Endothelial cell of umbilical vein (primary cell): ENCODE measurements at regions not wholly inside any gene's neighbourhood (a gene's known extent, or its start where the extent isn't known, plus 50 kb on each side); places are given as distances from the start of the nearest gene placed in this dataset.

Experiments used
- BruUV-seq: library from RNA; stranded (reverse); fragments of 400-500 nt; replicated peaks from 2 replicates; lab custom pipeline; 2021; lab: Mats Ljungman, UMichigan
- CTCF ChIA-PET: fragments of 300-600, 350-600 bp; sonication (Branson Sonifier 250); formaldehyde crosslinking; loops from one replicate; lab custom pipeline; 2021; ENCODE audit warnings: antibody characterized with exemption, inconsistent platforms; lab: Charles Lee
- POLR2A ChIA-PET: fragments of 300-600, 350-600 bp; sonication (Branson Sonifier 250); formaldehyde crosslinking; loops from one replicate; lab custom pipeline; 2021; ENCODE audit warnings: antibody characterized with exemption, inconsistent platforms; lab: Charles Lee
- DNase-seq: peaks from one replicate; pipeline ENCODE4 v3.0.0-alpha.2; 2011; ENCODE audit warnings: low read depth, low spot score
- FAIRE-seq: peaks from 2 replicates; lab custom pipeline; 2011; peaks lifted over from hg19 to GRCh38; lab: Jason Lieb, UNC
- H2AFZ ChIP-seq: 2 replicates; pipeline ENCODE4 v1.6.0; 2012; ENCODE audit warnings: low read depth, low read length, control low read depth, inconsistent platforms
- H3K27ac ChIP-seq: 2 replicates; pipeline ENCODE4 v1.5.1; 2011; ENCODE audit warnings: low read depth, mild to moderate bottlenecking, control low read depth, low read length, moderate library complexity; ENCODE audit not compliant: insufficient read depth
- H3K27me3 ChIP-seq, 2 experiments: 2 replicates each; pipeline versions ENCODE4 v1.6.0 to v1.6.1; 2011; ENCODE audit warnings: low read length in 2 of 2, mixed read lengths in 1 of 2; ENCODE audit not compliant: control insufficient read depth in 2 of 2, insufficient read depth in 2 of 2
- H3K36me3 ChIP-seq, 2 experiments: 2 replicates in 1 of 2; 3 replicates in 1 of 2; pipeline ENCODE4 v1.5.1; 2011; ENCODE audit warnings: low read length in 2 of 2, mild to moderate bottlenecking in 1 of 2, moderate library complexity in 1 of 2; ENCODE audit not compliant: control insufficient read depth in 2 of 2, insufficient read depth in 2 of 2; ENCODE audit errors: extremely low read depth in 1 of 2
- H3K4me1 ChIP-seq: 3 replicates; pipeline ENCODE4 v1.5.1; 2011; ENCODE audit warnings: mild to moderate bottlenecking, low read length; ENCODE audit not compliant: control insufficient read depth, insufficient read depth; ENCODE audit errors: extremely low read depth
- H3K4me2 ChIP-seq: 2 replicates; pipeline ENCODE4 v1.6.1; 2011; ENCODE audit warnings: low read length, control low read depth, mixed read lengths; ENCODE audit not compliant: insufficient read depth
- H3K4me3 ChIP-seq, 3 experiments: fragments of 200-600 bp in 1 of 3; sonication (generic), shearing (Covaris generic) in 1 of 3; replicated peaks in 1 of 3; 2 replicates each; pipeline ENCODE4 v1.5.1; 2011 to 2016; ENCODE audit warnings: control low read depth in 3 of 3, low read length in 3 of 3, mild to moderate bottlenecking in 2 of 3, inconsistent platforms in 1 of 3, low read depth in 1 of 3, moderate library complexity in 1 of 3; ENCODE audit not compliant: insufficient read depth in 1 of 3
- H3K79me2 ChIP-seq: 2 replicates; pipeline ENCODE4 v1.6.0; 2012; ENCODE audit warnings: low read length, inconsistent platforms; ENCODE audit not compliant: control insufficient read depth, insufficient read depth
- H3K9ac ChIP-seq: replicated peaks from 2 replicates; pipeline ENCODE3; 2011; ENCODE audit warnings: low read length, control low read depth; ENCODE audit not compliant: insufficient read depth; ENCODE audit errors: extremely low read depth
- H3K9me1 ChIP-seq: replicated peaks from 3 replicates; pipeline ENCODE4 v1.6.0; 2011; ENCODE audit warnings: mild to moderate bottlenecking, low read length; ENCODE audit not compliant: control insufficient read depth, insufficient read depth; ENCODE audit errors: extremely low read depth
- H3K9me3 ChIP-seq: replicated peaks from 2 replicates; pipeline ENCODE4 v1.5.1; 2012; ENCODE audit warnings: low read length, inconsistent platforms; ENCODE audit not compliant: control insufficient read depth, insufficient read depth
- H4K20me1 ChIP-seq: replicated peaks from 2 replicates; pipeline ENCODE3; 2011; ENCODE audit warnings: mild to moderate bottlenecking, low read length; ENCODE audit not compliant: control insufficient read depth, insufficient read depth; ENCODE audit errors: extremely low read depth
- CTCF ChIP-seq, 2 donors: IDR thresholded peaks; 1 replicate in 1 of 2; 2 replicates in 1 of 2; pipeline ENCODE4 v1.5.1; 2011; ENCODE audit warnings: low read length in 2 of 2, mild to moderate bottlenecking in 2 of 2, moderate library complexity in 2 of 2, control low read depth in 1 of 2, inconsistent platforms in 1 of 2, low read depth in 1 of 2; ENCODE audit not compliant: insufficient read depth in 1 of 2; ENCODE audit errors: extremely low read depth in 1 of 2
- EZH2 ChIP-seq: IDR thresholded peaks from 2 replicates; pipeline ENCODE4 v1.6.1; 2012; ENCODE audit warnings: borderline replicate concordance, low read depth, mild to moderate bottlenecking, moderate library complexity, low read length, inconsistent platforms; ENCODE audit not compliant: severe bottlenecking
- FOS ChIP-seq: IDR thresholded peaks from 2 replicates; pipeline ENCODE4 v1.6.1; 2011; ENCODE audit warnings: mild to moderate bottlenecking, low read length, moderate library complexity, borderline replicate concordance; ENCODE audit not compliant: insufficient read depth
- GATA2 ChIP-seq: IDR thresholded peaks from 2 replicates; pipeline ENCODE4 v1.7.0; 2011; ENCODE audit warnings: low read depth, mild to moderate bottlenecking, moderate library complexity, mixed read lengths, low read length; ENCODE audit not compliant: insufficient read length, insufficient read depth
- JUN ChIP-seq: IDR thresholded peaks from 2 replicates; pipeline ENCODE4 v1.6.1; 2011; ENCODE audit warnings: borderline replicate concordance, low read depth; ENCODE audit not compliant: insufficient read length, insufficient read depth
- MAX ChIP-seq: IDR thresholded peaks from 2 replicates; pipeline ENCODE4 v1.6.1; 2011; ENCODE audit not compliant: insufficient read depth, insufficient read length
- MYC ChIP-seq: IDR thresholded peaks from one replicate; pipeline ENCODE4 v1.6.1; 2011; ENCODE audit warnings: mild to moderate bottlenecking, low read depth, low read length
- POLR2A ChIP-seq: IDR thresholded peaks from 2 replicates; pipeline ENCODE4 v1.6.1; 2012; ENCODE audit warnings: low read depth, mild to moderate bottlenecking, control low read depth, low read length
- POLR2AphosphoS5 ChIP-seq: IDR thresholded peaks from 2 replicates; pipeline ENCODE4 v1.6.1; 2012; ENCODE audit warnings: low read depth, mild to moderate bottlenecking, control low read depth, low read length, moderate library complexity; ENCODE audit not compliant: insufficient read depth
- dilution Hi-C: fragments of 300-500 bp; cut with MboI; formaldehyde crosslinking; loops from one replicate; pipeline ENCODE4 v1.15.0; 2019; ENCODE audit warnings: low sequenced_read_pairs; ENCODE audit not compliant: extremely low pct_ligation_motif_present
- intact Hi-C: fragments of 100-400 bp; cut with micrococcal nuclease; formaldehyde crosslinking; loops from one replicate; pipeline ENCODE4 v1.10.0; 2022

- Histone ChIP-seq H3K4me3 (no peak overlapping the region), H3K4me1 (no peaks in the 10 kb centered on the region), H3K79me2 (no peaks in the 10 kb centered on the region), H3K36me3 (no peaks in the 10 kb centered on the region), H2AFZ (no peak overlapping the region), H3K9me3 (no peaks in the 10 kb centered on the region), H3K27me3 (no peaks in the 10 kb centered on the region), H3K4me2 (no peak overlapping the region), H3K27ac (no peak overlapping the region), H3K9ac (no peak overlapping the region), H4K20me1 (no peaks in the 10 kb centered on the region), H3K9me1 (no peaks in the 10 kb centered on the region)
- FAIRE-seq = no peak
- intact Hi-C loops = no loop called here
- POLR2A ChIA-PET = no interaction called here
- dilution Hi-C loops = no loop called here
- BruUV-seq = no TSS peak
- TF ChIP-seq CTCF (IDR thresholded peaks at IDR 0.05; ENCODE audit: extremely low read depth in 1 of 2, insufficient read depth in 1 of 2, low read depth in 1 of 2, low read length in 2 of 2) (no peak), EZH2 (no peak), POLR2A (no peak), MAX (no peak), MYC (no peak), FOS (no peak)
- CTCF ChIA-PET = interaction anchor here (2.4 kb wide), 1 partner anchor 9 kb away, joined by 11 read pairs; no protein-coding TSS in a partner anchor
- DNase-seq = no peak
Measured at GRCh38 chr1:240014051-240014450, 77.6 kb upstream of the FMN2 start.

GRCh38 chr1:240018617-240019016 is 73.1 kb upstream of the FMN2 start:
- DNase-seq = no peak
- Histone ChIP-seq H2AFZ (no peak overlapping the region), H3K27ac (no peak overlapping the region), H3K4me2 (no peak overlapping the region), H4K20me1 (no peaks in the 10 kb centered on the region), H3K27me3 (no peaks in the 10 kb centered on the region), H3K4me3 (no peak overlapping the region), H3K4me1 (no peaks in the 10 kb centered on the region), H3K9me1 (no peaks in the 10 kb centered on the region), H3K9me3 (no peaks in the 10 kb centered on the region), H3K9ac (no peak overlapping the region), H3K36me3 (no peaks in the 10 kb centered on the region), H3K79me2 (no peaks in the 10 kb centered on the region)
- FAIRE-seq = no peak
- ChIA-PET POLR2A (no interaction called here), CTCF (no interaction called here)
- intact Hi-C loops (no loop called here), dilution Hi-C loops (no loop called here)
- no TSS peak for BruUV-seq
- TF ChIP-seq POLR2A (no peak), POLR2AphosphoS5 (no peak), GATA2 (no peak), MAX (no peak), MYC (no peak), CTCF (IDR thresholded peaks at IDR 0.05; ENCODE audit: extremely low read depth in 1 of 2, insufficient read depth in 1 of 2, low read depth in 1 of 2, low read length in 2 of 2) (no peak), EZH2 (no peak), JUN (no peak), FOS (no peak)
